22Rv1 (cell line): ENCODE measurements at regions not wholly inside any gene's neighbourhood (a gene's known extent, or its start where the extent isn't known, plus 50 kb on each side); places are given as distances from the start of the nearest gene placed in this dataset.

Experiments used
- H3K27ac ChIP-seq: fragments of 450-650 bp; 2 replicates; pipeline ENCODE4 v1.5.1; 2017
- ZFX ChIP-seq: fragments of 450-650 bp; IDR thresholded peaks from 2 replicates; pipeline ENCODE4 v1.6.1; 2017; ENCODE audit warnings: antibody characterized with exemption, borderline replicate concordance
- TF ChIP-seq, protein P1 (sequence below): fragments of 450-650 bp; IDR thresholded peaks from 2 replicates; pipeline ENCODE4 v1.5.1; 2017; ENCODE audit warnings: mild to moderate bottlenecking

DNA sequence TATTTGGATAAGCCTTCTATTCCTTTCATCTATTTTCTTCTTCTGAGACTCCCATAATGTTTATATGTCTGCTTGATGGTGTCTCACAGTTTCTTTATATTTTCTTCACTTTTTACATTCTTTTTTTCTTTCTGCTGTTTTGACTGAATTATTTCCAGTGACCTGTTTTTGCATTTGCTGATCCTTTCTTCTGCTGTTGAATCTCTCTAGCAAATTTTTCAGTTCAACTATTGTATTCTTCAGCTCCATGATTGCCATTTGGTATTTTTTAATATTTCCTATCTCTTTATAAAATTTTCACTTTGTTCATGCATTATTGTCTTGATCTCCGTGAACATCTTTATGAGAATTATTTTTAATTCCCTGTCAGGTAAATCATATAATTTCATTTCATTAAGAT, 122.3 kb upstream of the ST6GALNAC5 start:
- no peak for TF ChIP-seq ZFX
- no peak overlapping the region for H3K27ac ChIP-seq

- no peak for TF ChIP-seq ZFX
- TF ChIP-seq, protein P1, sequence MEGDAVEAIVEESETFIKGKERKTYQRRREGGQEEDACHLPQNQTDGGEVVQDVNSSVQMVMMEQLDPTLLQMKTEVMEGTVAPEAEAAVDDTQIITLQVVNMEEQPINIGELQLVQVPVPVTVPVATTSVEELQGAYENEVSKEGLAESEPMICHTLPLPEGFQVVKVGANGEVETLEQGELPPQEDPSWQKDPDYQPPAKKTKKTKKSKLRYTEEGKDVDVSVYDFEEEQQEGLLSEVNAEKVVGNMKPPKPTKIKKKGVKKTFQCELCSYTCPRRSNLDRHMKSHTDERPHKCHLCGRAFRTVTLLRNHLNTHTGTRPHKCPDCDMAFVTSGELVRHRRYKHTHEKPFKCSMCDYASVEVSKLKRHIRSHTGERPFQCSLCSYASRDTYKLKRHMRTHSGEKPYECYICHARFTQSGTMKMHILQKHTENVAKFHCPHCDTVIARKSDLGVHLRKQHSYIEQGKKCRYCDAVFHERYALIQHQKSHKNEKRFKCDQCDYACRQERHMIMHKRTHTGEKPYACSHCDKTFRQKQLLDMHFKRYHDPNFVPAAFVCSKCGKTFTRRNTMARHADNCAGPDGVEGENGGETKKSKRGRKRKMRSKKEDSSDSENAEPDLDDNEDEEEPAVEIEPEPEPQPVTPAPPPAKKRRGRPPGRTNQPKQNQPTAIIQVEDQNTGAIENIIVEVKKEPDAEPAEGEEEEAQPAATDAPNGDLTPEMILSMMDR, result no peak
- no peak overlapping the region for H3K27ac ChIP-seq
Measured at GRCh38 chr1:76746206-76746605, 121.1 kb upstream of the ST6GALNAC5 start.

DNA sequence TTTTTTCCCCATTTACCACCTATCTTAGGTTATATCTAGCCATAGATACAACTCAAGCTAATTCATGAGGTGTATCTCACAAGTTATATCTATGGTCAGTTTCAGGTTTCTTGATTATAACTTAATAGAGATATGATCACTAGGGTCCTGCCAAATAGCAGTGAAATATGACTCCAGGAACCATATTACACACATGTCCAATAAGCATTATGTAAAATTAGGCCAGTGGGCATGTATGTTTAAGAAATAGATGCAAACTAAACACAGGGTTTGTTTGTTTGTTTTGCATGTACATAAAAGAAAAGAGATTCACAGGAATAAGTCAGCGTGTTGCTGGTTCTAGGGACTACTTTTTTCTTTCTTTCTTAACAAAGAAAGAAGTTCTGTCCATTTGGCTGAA, 112.5 kb upstream of the ST6GALNAC5 start:
- peak overlapping the region; percentile 84 for H3K27ac ChIP-seq
- no peak for TF ChIP-seq ZFX
- TF ChIP-seq, protein P1, result no peak

DNA sequence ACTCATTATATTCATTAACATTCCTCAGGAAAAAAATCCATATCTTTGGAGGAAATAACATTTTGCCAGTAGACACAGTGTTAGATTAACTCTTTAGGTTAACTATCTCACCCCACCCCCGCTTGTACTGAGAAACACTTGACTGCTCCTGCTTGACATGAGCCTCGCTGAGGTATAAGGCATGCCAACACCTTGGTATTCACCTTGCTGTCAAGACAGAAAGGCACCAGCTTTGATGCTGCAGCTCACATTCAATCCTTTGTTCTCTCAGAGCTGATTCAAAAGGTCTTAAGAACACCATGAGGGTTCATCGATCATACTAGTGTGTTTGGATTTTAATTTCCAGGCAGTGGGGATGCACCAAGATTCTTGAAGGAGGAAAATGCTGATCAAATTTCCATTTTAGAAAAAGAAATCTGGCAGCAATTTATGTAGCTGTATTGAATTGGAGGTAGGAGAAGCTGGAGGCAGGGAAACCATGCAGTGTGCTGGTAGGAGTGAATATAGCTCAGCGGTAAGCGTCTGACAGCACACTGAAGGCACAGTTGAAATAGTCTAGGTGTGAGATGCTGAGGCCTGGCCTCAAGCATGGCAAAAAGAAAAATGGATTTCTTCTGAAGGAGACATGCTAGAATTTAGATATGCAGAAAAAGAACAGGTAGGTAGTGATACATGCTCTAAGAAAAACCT, 108.0 kb upstream of the ST6GALNAC5 start:
- no peak for TF ChIP-seq ZFX
- TF ChIP-seq, protein P1, result no peak
- H3K27ac ChIP-seq, result no peak overlapping the region

GRCh38 chr1:76759950-76760349, 107.3 kb upstream of the ST6GALNAC5 start:
- H3K27ac ChIP-seq, result no peak overlapping the region
- TF ChIP-seq, protein P1, result no peak
- no peak for TF ChIP-seq ZFX

DNA sequence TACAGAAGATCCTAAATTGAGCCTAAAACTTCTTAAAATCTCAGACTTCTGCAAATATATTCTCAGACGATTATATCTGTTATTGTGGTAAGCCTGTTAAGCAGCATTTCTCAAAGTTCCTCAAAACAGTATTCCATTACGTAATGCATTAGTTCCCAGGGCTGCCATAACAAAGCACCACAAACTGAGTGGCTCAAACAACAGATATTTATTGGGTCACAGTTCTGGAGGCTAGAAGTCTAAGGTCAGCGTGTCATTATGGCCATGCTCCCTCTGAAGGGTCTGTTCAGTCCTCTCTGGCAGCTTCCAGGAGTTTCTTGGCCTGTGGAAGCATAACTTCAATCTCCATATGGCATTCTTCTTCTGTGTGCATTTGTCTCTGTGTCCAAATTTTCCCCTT, 103.5 kb upstream of the ST6GALNAC5 start:
- no peak overlapping the region for H3K27ac ChIP-seq
- TF ChIP-seq, protein P1, result no peak
- no peak for TF ChIP-seq ZFX

DNA sequence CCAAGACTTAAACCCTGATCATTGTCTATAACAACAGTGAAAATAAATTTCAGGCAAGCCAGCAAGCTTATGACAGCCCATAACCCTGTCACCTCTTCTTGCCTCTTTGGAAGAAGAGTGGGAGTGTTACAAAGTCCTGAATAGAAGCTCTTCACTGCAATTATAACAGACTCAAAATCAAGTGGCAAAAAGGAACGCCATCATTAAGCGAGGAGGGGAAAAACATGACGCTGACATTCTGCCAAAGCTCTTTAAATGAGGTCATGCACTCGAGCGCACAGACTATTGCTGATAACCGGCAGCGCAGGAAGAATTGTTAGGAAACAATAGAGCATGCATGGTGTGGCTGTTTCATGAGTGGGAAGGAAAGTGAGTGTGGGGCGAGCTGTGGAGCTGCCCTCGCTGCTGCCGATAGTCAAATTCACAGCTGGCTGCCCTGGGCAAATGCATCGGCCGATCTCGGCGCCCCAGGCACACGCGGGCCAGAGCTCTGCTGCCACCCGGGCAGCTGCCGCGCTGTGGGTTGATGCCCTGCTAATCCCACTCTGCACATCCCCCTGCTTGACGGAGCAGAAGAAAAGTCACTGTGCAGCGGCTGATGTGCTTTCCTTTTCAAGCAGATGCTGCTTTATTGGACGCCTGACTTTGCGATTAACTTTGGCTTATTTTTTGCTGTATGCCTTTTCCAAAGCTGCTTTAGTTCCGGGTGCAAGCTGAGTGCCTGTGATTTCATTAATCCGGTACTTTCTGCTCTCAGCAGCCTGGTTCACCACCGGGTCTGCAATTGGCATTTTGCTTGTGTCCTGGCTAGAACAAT, 102.4 kb upstream of the ST6GALNAC5 start:
- TF ChIP-seq, protein P1, result no peak
- no peak for TF ChIP-seq ZFX
- no peak overlapping the region for H3K27ac ChIP-seq
